Heart left ventricle (tissue), 13 donors: ENCODE measurements at regions not wholly inside any gene's neighbourhood (a gene's known extent, or its start where the extent isn't known, plus 50 kb on each side); places are given as distances from the start of the nearest gene placed in this dataset.

ENCODE experiments used
- POLR2A ChIP-seq, 2 donors: fragments of 450-650 bp; IDR thresholded peaks; one replicate each; pipeline ENCODE4 v1.6.1; 2017; ENCODE audit warnings: antibody characterized with exemption in 2 of 2, mild to moderate bottlenecking in 2 of 2, moderate library complexity in 2 of 2
- TF ChIP-seq, protein P1 (sequence below), 12 donors: fragments of 200-600 bp; sonication (generic) in 4 of 12; IDR thresholded peaks; one replicate each; pipeline versions ENCODE4 v1.5.0 to v1.8.0; 2018 to 2022; ENCODE audit warnings: antibody characterized with exemption in 12 of 12, mild to moderate bottlenecking in 5 of 12
- donor health status: ischemic (EF 13 %, LVEDD 7.1; RV severe dilation, severe dysfunction).
- donor health status: DM: no; HTN: yes; CAD: no.
- donor health status: DM: no; HTN: no; CAD: no.
- donor health status: ischemic (EF 25% LVEDD 6.9; RV normal size, moderate dysfunction).
- donor health status: ischemic (EF 25% LVEDD 5.7; RV mildly dilated, moderate dysfunction).
- donor health status: ischemic (EF 35%, LVEDD 5.7; RV mildly dilated, moderate dysfunction).
- donor health status: nonischemic (EF 11% LVEDD 7.7; RV severe dilation, severe dysfunction).
- donor health status: DM: yes; HTN: yes; CAD: no.
- donor health status: PGD.
- donor health status: ischemic (EF 29% LVEDD 5.4; RV normal size, mild dysfunction).
- donor health status: nonischemic (EF 23%, LVEDD 6.1; RV moderate dilation, normal function).

DNA sequence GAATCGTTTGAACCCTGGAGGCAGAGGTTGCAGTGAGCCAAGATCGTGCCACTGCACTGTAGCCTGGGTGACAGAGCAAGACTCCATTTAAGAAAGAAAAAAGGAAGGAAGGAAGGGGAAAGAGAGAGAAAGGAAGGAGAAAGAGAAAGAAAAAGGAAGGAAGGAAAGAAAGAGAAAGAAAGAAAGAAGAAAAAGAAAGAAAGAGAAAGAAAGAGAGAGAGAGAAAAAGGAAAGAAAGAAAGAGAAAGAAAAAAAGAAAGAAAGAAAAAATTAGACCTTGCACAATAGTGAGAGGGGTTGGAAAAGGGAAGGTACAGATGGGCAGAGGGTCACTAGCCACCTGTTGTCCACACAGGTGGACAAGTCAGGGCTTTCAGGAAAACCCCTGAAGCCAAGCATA is 57.6 kb upstream of the RTL6 start:
- TF ChIP-seq, protein P1, sequence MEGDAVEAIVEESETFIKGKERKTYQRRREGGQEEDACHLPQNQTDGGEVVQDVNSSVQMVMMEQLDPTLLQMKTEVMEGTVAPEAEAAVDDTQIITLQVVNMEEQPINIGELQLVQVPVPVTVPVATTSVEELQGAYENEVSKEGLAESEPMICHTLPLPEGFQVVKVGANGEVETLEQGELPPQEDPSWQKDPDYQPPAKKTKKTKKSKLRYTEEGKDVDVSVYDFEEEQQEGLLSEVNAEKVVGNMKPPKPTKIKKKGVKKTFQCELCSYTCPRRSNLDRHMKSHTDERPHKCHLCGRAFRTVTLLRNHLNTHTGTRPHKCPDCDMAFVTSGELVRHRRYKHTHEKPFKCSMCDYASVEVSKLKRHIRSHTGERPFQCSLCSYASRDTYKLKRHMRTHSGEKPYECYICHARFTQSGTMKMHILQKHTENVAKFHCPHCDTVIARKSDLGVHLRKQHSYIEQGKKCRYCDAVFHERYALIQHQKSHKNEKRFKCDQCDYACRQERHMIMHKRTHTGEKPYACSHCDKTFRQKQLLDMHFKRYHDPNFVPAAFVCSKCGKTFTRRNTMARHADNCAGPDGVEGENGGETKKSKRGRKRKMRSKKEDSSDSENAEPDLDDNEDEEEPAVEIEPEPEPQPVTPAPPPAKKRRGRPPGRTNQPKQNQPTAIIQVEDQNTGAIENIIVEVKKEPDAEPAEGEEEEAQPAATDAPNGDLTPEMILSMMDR (IDR thresholded peaks at IDR 0.05) = no peak
- TF ChIP-seq POLR2A (IDR thresholded peaks at IDR 0.05) = no peak
